ENCODE measurements at regions not wholly inside any gene's neighbourhood (a gene's known extent, or its start where the extent isn't known, plus 50 kb on each side); places are given as distances from the start of the nearest gene placed in this dataset.

GRCh38 chr9:135256581-135257354, 169.3 kb downstream of the OLFM1 start:
- Histone ChIP-seq H3K4me3 (ENCODE audit: low read depth, low read length) (no peak overlapping the region), H3K36me3 (ENCODE audit: control insufficient read depth, insufficient read depth, low read length) (no peaks in the 10 kb centered on the region), H3K27me3 (ENCODE audit: control insufficient read depth, insufficient read depth, low read length) (no peaks in the 10 kb centered on the region)
- ChIA-PET CTCF (interaction anchor here (0.6 kb wide), 1 partner anchor 85 kb away, joined by 4 read pairs; no protein-coding TSS in a partner anchor), POLR2A (no interaction called here)
- no peak for DNase-seq (ENCODE audit: low read depth)
- no peak for TF ChIP-seq CTCF (IDR thresholded peaks at IDR 0.05; ENCODE audit: insufficient read depth, low read depth, low read length)

GRCh38 chr9:135258461-135258860, 171.0 kb downstream of the OLFM1 start:
- POLR2A ChIA-PET: no interaction called here
- no peak for DNase-seq (ENCODE audit: low read depth)
- CTCF ChIA-PET: no interaction called here
- no peaks in the 10 kb centered on the region for H3K36me3 ChIP-seq (ENCODE audit: control insufficient read depth, insufficient read depth, low read length)
- no peak for TF ChIP-seq CTCF (IDR thresholded peaks at IDR 0.05; ENCODE audit: insufficient read depth, low read depth, low read length)
- no peaks in the 10 kb centered on the region for H3K27me3 ChIP-seq (ENCODE audit: control insufficient read depth, insufficient read depth, low read length)
- H3K4me3 ChIP-seq (ENCODE audit: low read depth, low read length): no peak overlapping the region

- TF ChIP-seq CTCF (IDR thresholded peaks at IDR 0.05; ENCODE audit: insufficient read depth, low read depth, low read length): no peak
- CTCF ChIA-PET: no interaction called here
- POLR2A ChIA-PET: no interaction called here
- Histone ChIP-seq H3K27me3 (ENCODE audit: control insufficient read depth, insufficient read depth, low read length) (no peaks in the 10 kb centered on the region), H3K4me3 (ENCODE audit: low read depth, low read length) (no peak overlapping the region), H3K36me3 (ENCODE audit: control insufficient read depth, insufficient read depth, low read length) (no peaks in the 10 kb centered on the region)
- no peak for DNase-seq (ENCODE audit: low read depth)
Measured at GRCh38 chr9:135259273-135259672, 171.8 kb downstream of the OLFM1 start.

GRCh38 chr9:135260221-135261180, 173.0 kb downstream of the OLFM1 start:
- CTCF ChIA-PET: no interaction called here
- no peak for TF ChIP-seq CTCF (IDR thresholded peaks at IDR 0.05; ENCODE audit: insufficient read depth, low read depth, low read length)
- no peak for DNase-seq (ENCODE audit: low read depth)
- H3K27me3 ChIP-seq (ENCODE audit: control insufficient read depth, insufficient read depth, low read length): no peaks in the 10 kb centered on the region
- POLR2A ChIA-PET: no interaction called here
- no peaks in the 10 kb centered on the region for H3K36me3 ChIP-seq (ENCODE audit: control insufficient read depth, insufficient read depth, low read length)
- no peak overlapping the region for H3K4me3 ChIP-seq (ENCODE audit: low read depth, low read length)

GRCh38 chr9:135262248-135262647, 174.8 kb downstream of the OLFM1 start:
- POLR2A ChIA-PET: no interaction called here

More at GRCh38 chr9:135262248-135262647, 174.8 kb downstream of the OLFM1 start:
- no peak for TF ChIP-seq CTCF (IDR thresholded peaks at IDR 0.05; ENCODE audit: insufficient read depth, low read depth, low read length)
- Histone ChIP-seq H3K27me3 (ENCODE audit: control insufficient read depth, insufficient read depth, low read length) (no peaks in the 10 kb centered on the region), H3K4me3 (ENCODE audit: low read depth, low read length) (no peak overlapping the region), H3K36me3 (ENCODE audit: control insufficient read depth, insufficient read depth, low read length) (no peaks in the 10 kb centered on the region)
- CTCF ChIA-PET: no interaction called here
- DNase-seq (ENCODE audit: low read depth): no peak
